ENCODE measurements at regions not wholly inside any gene's neighbourhood (a gene's known extent, or its start where the extent isn't known, plus 50 kb on each side); places are given as distances from the start of the nearest gene placed in this dataset.

- H3K4me1 ChIP-seq (ENCODE audit: control extremely low read depth in 1 of 4, control insufficient read depth in 4 of 4, insufficient read depth in 4 of 4, low read length in 3 of 4), result no peaks in the 10 kb centered on the region
- POLR2A ChIA-PET, result interaction anchor here (0.6 kb wide), 1 partner anchor 27 kb away, joined by 3 read pairs; no protein-coding TSS in a partner anchor
- WGBS (ENCODE audit: insufficient coverage), result no CpG with 5 or more reads among the region's 2 CpGs
- H3K27ac ChIP-seq (ENCODE audit: insufficient read depth in 1 of 2, low read depth in 1 of 2, low read length in 2 of 2, poor library complexity in 1 of 2, severe bottlenecking in 2 of 2), result no peak overlapping the region
- no peak overlapping the region for H3K4me3 ChIP-seq (ENCODE audit: control insufficient read depth in 1 of 7, extremely low read depth in 1 of 7, insufficient read depth in 4 of 7, low read depth in 2 of 7, low read length in 6 of 7)
- CTCF ChIA-PET, result interaction anchor here (1.6 kb wide), 1 partner anchor 15 kb away, joined by 4 read pairs; no protein-coding TSS in a partner anchor
- no peaks in the 10 kb centered on the region for H3K9me3 ChIP-seq (ENCODE audit: control extremely low read depth in 1 of 5, control insufficient read depth in 4 of 5, insufficient read depth in 2 of 5, low read depth in 1 of 5, low read length in 4 of 5)
- no peaks in the 10 kb centered on the region for H3K36me3 ChIP-seq (ENCODE audit: control insufficient read depth in 4 of 4, insufficient read depth in 4 of 4, low read length in 3 of 4)
- H3K27me3 ChIP-seq (replicated peaks in 2 of 5; ENCODE audit: control insufficient read depth in 4 of 5, insufficient read depth in 5 of 5, low read length in 4 of 5), result no peaks in the 10 kb centered on the region
- no peak for DNase-seq
These were observed 76.5 kb upstream of the PLAC8 start for GRCh38 chr4:83191026-83191425.

GRCh38 chr4:83189631-83190136 is 75.2 kb upstream of the PLAC8 start:
- WGBS (ENCODE audit: insufficient coverage), result 86% methylated on average over 5 of the region's 7 CpGs

GRCh38 chr4:83180431-83180968 is 66.0 kb upstream of the PLAC8 start:
- no peaks in the 10 kb centered on the region for H3K27me3 ChIP-seq (replicated peaks in 2 of 5; ENCODE audit: control insufficient read depth in 4 of 5, insufficient read depth in 5 of 5, low read length in 4 of 5)
- no peaks in the 10 kb centered on the region for H3K9me3 ChIP-seq (ENCODE audit: control extremely low read depth in 1 of 5, control insufficient read depth in 4 of 5, insufficient read depth in 2 of 5, low read depth in 1 of 5, low read length in 4 of 5)
- POLR2A ChIA-PET, result interaction anchor here (0.5 kb wide), 1 partner anchor 140 kb away, joined by 3 read pairs; no protein-coding TSS in a partner anchor
- peaks cover 0 to 8% (median 5%) of the 10 kb centered on the region in 4 experiments for H3K4me1 ChIP-seq (ENCODE audit: control extremely low read depth in 1 of 4, control insufficient read depth in 4 of 4, insufficient read depth in 4 of 4, low read length in 3 of 4)
- CTCF ChIA-PET, result interaction anchor here (0.7 to 1.1 kb wide), 3 partner anchors 18 to 82 kb away, joined by 3 to 4 read pairs (median 3); no protein-coding TSS in a partner anchor
- WGBS (ENCODE audit: insufficient coverage), result 75% methylated on average over 2 of the region's 7 CpGs
- H3K4me3 ChIP-seq (ENCODE audit: control insufficient read depth in 1 of 7, extremely low read depth in 1 of 7, insufficient read depth in 4 of 7, low read depth in 2 of 7, low read length in 6 of 7), result peak overlapping the region in 1 of 7 experiments; percentile 10
- DNase-seq, result peak; percentile 8 to 80 (median 69)
- H3K36me3 ChIP-seq (ENCODE audit: control insufficient read depth in 4 of 4, insufficient read depth in 4 of 4, low read length in 3 of 4), result no peaks in the 10 kb centered on the region
- H3K27ac ChIP-seq (ENCODE audit: insufficient read depth in 1 of 2, low read depth in 1 of 2, low read length in 2 of 2, poor library complexity in 1 of 2, severe bottlenecking in 2 of 2), result no peak overlapping the region

More at GRCh38 chr4:83189631-83190136, 75.2 kb upstream of the PLAC8 start:
- Histone ChIP-seq H3K27me3 (replicated peaks in 2 of 5; ENCODE audit: control insufficient read depth in 4 of 5, insufficient read depth in 5 of 5, low read length in 4 of 5) (no peaks in the 10 kb centered on the region), H3K9me3 (ENCODE audit: control extremely low read depth in 1 of 5, control insufficient read depth in 4 of 5, insufficient read depth in 2 of 5, low read depth in 1 of 5, low read length in 4 of 5) (no peaks in the 10 kb centered on the region), H3K4me3 (ENCODE audit: control insufficient read depth in 1 of 7, extremely low read depth in 1 of 7, insufficient read depth in 4 of 7, low read depth in 2 of 7, low read length in 6 of 7) (no peak overlapping the region), H3K36me3 (ENCODE audit: control insufficient read depth in 4 of 4, insufficient read depth in 4 of 4, low read length in 3 of 4) (no peaks in the 10 kb centered on the region), H3K27ac (ENCODE audit: insufficient read depth in 1 of 2, low read depth in 1 of 2, low read length in 2 of 2, poor library complexity in 1 of 2, severe bottlenecking in 2 of 2) (no peak overlapping the region), H3K4me1 (ENCODE audit: control extremely low read depth in 1 of 4, control insufficient read depth in 4 of 4, insufficient read depth in 4 of 4, low read length in 3 of 4) (no peaks in the 10 kb centered on the region)
- ChIA-PET CTCF (no interaction called here), POLR2A (interaction anchor here (0.6 kb wide), 1 partner anchor 248 kb away, joined by 4 read pairs; no protein-coding TSS in a partner anchor)
- DNase-seq, result no peak

GRCh38 chr4:83179205-83179604 is 64.7 kb upstream of the PLAC8 start:
- ChIA-PET CTCF (interaction anchor here (1.2 kb wide), 1 partner anchor 74 kb away, joined by 3 read pairs; no protein-coding TSS in a partner anchor), POLR2A (no interaction called here)
- Histone ChIP-seq H3K27ac (ENCODE audit: insufficient read depth in 1 of 2, low read depth in 1 of 2, low read length in 2 of 2, poor library complexity in 1 of 2, severe bottlenecking in 2 of 2) (no peak overlapping the region), H3K4me3 (ENCODE audit: control insufficient read depth in 1 of 7, extremely low read depth in 1 of 7, insufficient read depth in 4 of 7, low read depth in 2 of 7, low read length in 6 of 7) (no peak overlapping the region), H3K9me3 (ENCODE audit: control extremely low read depth in 1 of 5, control insufficient read depth in 4 of 5, insufficient read depth in 2 of 5, low read depth in 1 of 5, low read length in 4 of 5) (no peaks in the 10 kb centered on the region), H3K27me3 (replicated peaks in 2 of 5; ENCODE audit: control insufficient read depth in 4 of 5, insufficient read depth in 5 of 5, low read length in 4 of 5) (no peaks in the 10 kb centered on the region), H3K4me1 (ENCODE audit: control extremely low read depth in 1 of 4, control insufficient read depth in 4 of 4, insufficient read depth in 4 of 4, low read length in 3 of 4) (peaks cover 0 to 8% (median 5%) of the 10 kb centered on the region in 4 experiments), H3K36me3 (ENCODE audit: control insufficient read depth in 4 of 4, insufficient read depth in 4 of 4, low read length in 3 of 4) (no peaks in the 10 kb centered on the region)
- WGBS (ENCODE audit: insufficient coverage), result no CpG with 5 or more reads among the region's 2 CpGs
- DNase-seq, result no peak

- CTCF ChIA-PET, result no interaction called here
- H3K4me1 ChIP-seq (ENCODE audit: control extremely low read depth in 1 of 4, control insufficient read depth in 4 of 4, insufficient read depth in 4 of 4, low read length in 3 of 4), result peaks cover 0 to 8% (median 5%) of the 10 kb centered on the region in 4 experiments
- H3K27me3 ChIP-seq (replicated peaks in 2 of 5; ENCODE audit: control insufficient read depth in 4 of 5, insufficient read depth in 5 of 5, low read length in 4 of 5), result no peaks in the 10 kb centered on the region
- H3K36me3 ChIP-seq (ENCODE audit: control insufficient read depth in 4 of 4, insufficient read depth in 4 of 4, low read length in 3 of 4), result no peaks in the 10 kb centered on the region
- WGBS (ENCODE audit: insufficient coverage), result 50% methylated on average over 2 of the region's 2 CpGs
- H3K4me3 ChIP-seq (ENCODE audit: control insufficient read depth in 1 of 7, extremely low read depth in 1 of 7, insufficient read depth in 4 of 7, low read depth in 2 of 7, low read length in 6 of 7), result no peak overlapping the region
- H3K27ac ChIP-seq (ENCODE audit: insufficient read depth in 1 of 2, low read depth in 1 of 2, low read length in 2 of 2, poor library complexity in 1 of 2, severe bottlenecking in 2 of 2), result no peak overlapping the region
- no peaks in the 10 kb centered on the region for H3K9me3 ChIP-seq (ENCODE audit: control extremely low read depth in 1 of 5, control insufficient read depth in 4 of 5, insufficient read depth in 2 of 5, low read depth in 1 of 5, low read length in 4 of 5)
- POLR2A ChIA-PET, result no interaction called here
- no peak for DNase-seq
These were observed 63.5 kb upstream of the PLAC8 start for GRCh38 chr4:83178029-83178428.

GRCh38 chr4:83177182-83177581 is 62.7 kb upstream of the PLAC8 start:
- POLR2A ChIA-PET, result no interaction called here
- peaks cover 0 to 8% (median 5%) of the 10 kb centered on the region in 4 experiments for H3K4me1 ChIP-seq (ENCODE audit: control extremely low read depth in 1 of 4, control insufficient read depth in 4 of 4, insufficient read depth in 4 of 4, low read length in 3 of 4)
- H3K27ac ChIP-seq (ENCODE audit: insufficient read depth in 1 of 2, low read depth in 1 of 2, low read length in 2 of 2, poor library complexity in 1 of 2, severe bottlenecking in 2 of 2), result no peak overlapping the region
- H3K4me3 ChIP-seq (ENCODE audit: control insufficient read depth in 1 of 7, extremely low read depth in 1 of 7, insufficient read depth in 4 of 7, low read depth in 2 of 7, low read length in 6 of 7), result no peak overlapping the region
- no peaks in the 10 kb centered on the region for H3K27me3 ChIP-seq (replicated peaks in 2 of 5; ENCODE audit: control insufficient read depth in 4 of 5, insufficient read depth in 5 of 5, low read length in 4 of 5)
- CTCF ChIA-PET, result no interaction called here
- no peaks in the 10 kb centered on the region for H3K9me3 ChIP-seq (ENCODE audit: control extremely low read depth in 1 of 5, control insufficient read depth in 4 of 5, insufficient read depth in 2 of 5, low read depth in 1 of 5, low read length in 4 of 5)
- no peaks in the 10 kb centered on the region for H3K36me3 ChIP-seq (ENCODE audit: control insufficient read depth in 4 of 4, insufficient read depth in 4 of 4, low read length in 3 of 4)
- no peak for DNase-seq
- WGBS (ENCODE audit: insufficient coverage), result no CpG with 5 or more reads among the region's 1 CpG

- Histone ChIP-seq H3K4me3 (ENCODE audit: control insufficient read depth in 1 of 7, extremely low read depth in 1 of 7, insufficient read depth in 4 of 7, low read depth in 2 of 7, low read length in 6 of 7) (no peak overlapping the region), H3K9me3 (ENCODE audit: control extremely low read depth in 1 of 5, control insufficient read depth in 4 of 5, insufficient read depth in 2 of 5, low read depth in 1 of 5, low read length in 4 of 5) (no peaks in the 10 kb centered on the region), H3K4me1 (ENCODE audit: control extremely low read depth in 1 of 4, control insufficient read depth in 4 of 4, insufficient read depth in 4 of 4, low read length in 3 of 4) (peaks cover 0 to 8% (median 0%) of the 10 kb centered on the region in 4 experiments), H3K27me3 (replicated peaks in 2 of 5; ENCODE audit: control insufficient read depth in 4 of 5, insufficient read depth in 5 of 5, low read length in 4 of 5) (no peaks in the 10 kb centered on the region), H3K36me3 (ENCODE audit: control insufficient read depth in 4 of 4, insufficient read depth in 4 of 4, low read length in 3 of 4) (no peaks in the 10 kb centered on the region), H3K27ac (ENCODE audit: insufficient read depth in 1 of 2, low read depth in 1 of 2, low read length in 2 of 2, poor library complexity in 1 of 2, severe bottlenecking in 2 of 2) (no peak overlapping the region)
- WGBS (ENCODE audit: insufficient coverage), result 100% methylated on average over 1 of the region's 4 CpGs
- DNase-seq, result no peak
- POLR2A ChIA-PET, result no interaction called here
- CTCF ChIA-PET, result interaction anchor here (1.3 kb wide), 1 partner anchor 16 kb away, joined by 4 read pairs; no protein-coding TSS in a partner anchor
These were observed 60.4 kb upstream of the PLAC8 start for GRCh38 chr4:83174844-83175414.
